Activated naive CD8-positive, alpha-beta T cell (primary cell): ENCODE measurements at regions not wholly inside any gene's neighbourhood (a gene's known extent, or its start where the extent isn't known, plus 50 kb on each side); places are given as distances from the start of the nearest gene placed in this dataset.
"Not testable (repeated sequence)": the region's sequence is repeated elsewhere in the genome, so short reads cannot be mapped to it uniquely, and the experiment has no call there.

Experiments used
- H3K27ac Mint-ChIP-seq: one replicate; pipeline ENCODE4 v1.8.0; 2021; ENCODE audit warnings: mixed read lengths
- H3K27me3 Mint-ChIP-seq: one replicate; pipeline ENCODE4 v1.8.0; 2021; ENCODE audit warnings: mixed read lengths
- H3K36me3 Mint-ChIP-seq: one replicate; pipeline ENCODE4 v1.8.0; 2021; ENCODE audit warnings: mixed read lengths
- H3K4me1 Mint-ChIP-seq: one replicate; pipeline ENCODE4 v1.8.0; 2021; ENCODE audit warnings: low read depth, mixed read lengths
- H3K4me3 Mint-ChIP-seq: one replicate; pipeline ENCODE4 v1.8.0; 2021; ENCODE audit warnings: mild to moderate bottlenecking, mixed read lengths
- H3K9me3 Mint-ChIP-seq: one replicate; pipeline ENCODE4 v1.8.0; 2021; ENCODE audit warnings: low read depth, mixed read lengths

- Mint-ChIP-seq H3K9me3 (peaks cover 13% of the 10 kb centered on the region), H3K4me1 (peaks cover 10% of the 10 kb centered on the region), H3K27ac (no peak overlapping the region), H3K36me3 (no peaks in the 10 kb centered on the region), H3K27me3 (no peaks in the 10 kb centered on the region), H3K4me3 (no peak overlapping the region)
Measured at GRCh38 chr4:184335520-184335919, 117.8 kb upstream of the ENPP6 start.

GRCh38 chr4:184333446-184333845 is 115.8 kb upstream of the ENPP6 start:
- not testable (repeated sequence) for H3K27me3 Mint-ChIP-seq, H3K9me3 Mint-ChIP-seq, H3K4me3 Mint-ChIP-seq, H3K27ac Mint-ChIP-seq, H3K36me3 Mint-ChIP-seq
- peaks cover 12% of the 10 kb centered on the region for H3K4me1 Mint-ChIP-seq

- no peak overlapping the region for H3K27ac Mint-ChIP-seq
- no peaks in the 10 kb centered on the region for H3K36me3 Mint-ChIP-seq
- peaks cover 21% of the 10 kb centered on the region for H3K4me1 Mint-ChIP-seq
- H3K9me3 Mint-ChIP-seq = no peaks in the 10 kb centered on the region
- no peak overlapping the region for H3K4me3 Mint-ChIP-seq
- H3K27me3 Mint-ChIP-seq = no peaks in the 10 kb centered on the region
Measured at GRCh38 chr4:184331268-184331995, 113.8 kb upstream of the ENPP6 start.

GRCh38 chr4:184330517-184331094 is 112.9 kb upstream of the ENPP6 start:
- peaks cover 16% of the 10 kb centered on the region for H3K4me1 Mint-ChIP-seq
- not testable (repeated sequence) for H3K27me3 Mint-ChIP-seq, H3K36me3 Mint-ChIP-seq, H3K9me3 Mint-ChIP-seq, H3K4me3 Mint-ChIP-seq, H3K27ac Mint-ChIP-seq

- Mint-ChIP-seq H3K27ac (no peak overlapping the region), H3K9me3 (no peaks in the 10 kb centered on the region), H3K27me3 (no peaks in the 10 kb centered on the region), H3K4me1 (peaks cover 11% of the 10 kb centered on the region), H3K36me3 (no peaks in the 10 kb centered on the region), H3K4me3 (no peak overlapping the region)
Measured at GRCh38 chr4:184329659-184330400, 112.2 kb upstream of the ENPP6 start.

- Mint-ChIP-seq H3K36me3 (no peaks in the 10 kb centered on the region), H3K27ac (no peak overlapping the region), H3K9me3 (no peaks in the 10 kb centered on the region), H3K4me1 (peaks cover 11% of the 10 kb centered on the region), H3K4me3 (no peak overlapping the region), H3K27me3 (no peaks in the 10 kb centered on the region)
Measured at GRCh38 chr4:184329235-184329634, 111.6 kb upstream of the ENPP6 start.

GRCh38 chr4:184328022-184328736 is 110.5 kb upstream of the ENPP6 start:
- H3K36me3 Mint-ChIP-seq = no peaks in the 10 kb centered on the region
- no peak overlapping the region for H3K4me3 Mint-ChIP-seq
- H3K9me3 Mint-ChIP-seq = no peaks in the 10 kb centered on the region
- H3K4me1 Mint-ChIP-seq = peaks cover 11% of the 10 kb centered on the region
- H3K27ac Mint-ChIP-seq = no peak overlapping the region
- H3K27me3 Mint-ChIP-seq = no peaks in the 10 kb centered on the region

GRCh38 chr4:184324939-184325477 is 107.3 kb upstream of the ENPP6 start:
- Mint-ChIP-seq H3K27ac (no peak overlapping the region), H3K4me1 (peaks cover 16% of the 10 kb centered on the region), H3K4me3 (no peak overlapping the region)

GRCh38 chr4:184322328-184323025 is 104.8 kb upstream of the ENPP6 start:
- H3K9me3 Mint-ChIP-seq = no peaks in the 10 kb centered on the region
- peaks cover 19% of the 10 kb centered on the region for H3K4me1 Mint-ChIP-seq
- no peaks in the 10 kb centered on the region for H3K27me3 Mint-ChIP-seq
- H3K4me3 Mint-ChIP-seq = no peak overlapping the region
- H3K36me3 Mint-ChIP-seq = no peaks in the 10 kb centered on the region
- H3K27ac Mint-ChIP-seq = peak overlapping the region; percentile 28

More at GRCh38 chr4:184324939-184325477, 107.3 kb upstream of the ENPP6 start:
- no peaks in the 10 kb centered on the region for H3K9me3 Mint-ChIP-seq
- H3K27me3 Mint-ChIP-seq = no peaks in the 10 kb centered on the region
- no peaks in the 10 kb centered on the region for H3K36me3 Mint-ChIP-seq

- peak overlapping the region; percentile 91 for H3K27ac Mint-ChIP-seq
- H3K4me1 Mint-ChIP-seq = peaks cover 21% of the 10 kb centered on the region
- H3K36me3 Mint-ChIP-seq = no peaks in the 10 kb centered on the region
- H3K9me3 Mint-ChIP-seq = no peaks in the 10 kb centered on the region
- H3K4me3 Mint-ChIP-seq = no peak overlapping the region
- H3K27me3 Mint-ChIP-seq = no peaks in the 10 kb centered on the region
Measured at GRCh38 chr4:184320631-184321030, 103.0 kb upstream of the ENPP6 start.

GRCh38 chr4:184318852-184319251 is 101.2 kb upstream of the ENPP6 start:
- Mint-ChIP-seq H3K9me3 (no peaks in the 10 kb centered on the region), H3K4me3 (no peak overlapping the region)

GRCh38 chr4:184317234-184317918 is 99.7 kb upstream of the ENPP6 start:
- Mint-ChIP-seq H3K9me3 (no peaks in the 10 kb centered on the region), H3K27me3 (no peaks in the 10 kb centered on the region), H3K4me1 (peaks cover 34% of the 10 kb centered on the region), H3K4me3 (no peak overlapping the region), H3K36me3 (no peaks in the 10 kb centered on the region), H3K27ac (peak overlapping the region; percentile 28)

More at GRCh38 chr4:184318852-184319251, 101.2 kb upstream of the ENPP6 start:
- Mint-ChIP-seq H3K36me3 (no peaks in the 10 kb centered on the region), H3K4me1 (peaks cover 28% of the 10 kb centered on the region), H3K27ac (peak overlapping the region; percentile 61), H3K27me3 (no peaks in the 10 kb centered on the region)

GRCh38 chr4:184316821-184317220 is 99.1 kb upstream of the ENPP6 start:
- Mint-ChIP-seq H3K9me3 (no peaks in the 10 kb centered on the region), H3K27ac (no peak overlapping the region), H3K4me3 (no peak overlapping the region), H3K27me3 (no peaks in the 10 kb centered on the region), H3K36me3 (no peaks in the 10 kb centered on the region), H3K4me1 (peaks cover 34% of the 10 kb centered on the region)
